ENCODE measurements at regions not wholly inside any gene's neighbourhood (a gene's known extent, or its start where the extent isn't known, plus 50 kb on each side); places are given as distances from the start of the nearest gene placed in this dataset.
"Not testable (repeated sequence)": the region's sequence is repeated elsewhere in the genome, so short reads cannot be mapped to it uniquely, and the experiment has no call there.

DNA sequence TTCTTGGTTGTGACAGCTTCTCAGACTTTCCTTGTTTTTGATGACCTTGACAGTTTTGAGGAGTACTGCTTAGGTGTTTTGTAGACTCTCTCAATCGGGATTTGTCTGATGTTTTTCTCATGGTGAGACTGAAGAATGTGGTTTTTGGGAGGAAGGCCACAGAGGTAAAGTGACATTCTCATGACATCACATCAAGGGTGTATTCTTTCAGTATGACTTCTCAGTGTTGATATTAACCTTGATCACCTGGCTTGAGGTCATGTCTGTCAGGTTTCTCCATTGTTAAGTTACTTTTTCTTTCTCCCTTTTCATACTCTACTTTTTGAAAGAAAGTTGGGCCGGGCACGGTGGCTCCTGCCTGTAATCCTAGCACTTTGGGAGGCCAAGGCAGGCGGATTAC, 269.9 kb downstream of the ZNF37A start:
- not testable (repeated sequence) for DNase-seq

DNA sequence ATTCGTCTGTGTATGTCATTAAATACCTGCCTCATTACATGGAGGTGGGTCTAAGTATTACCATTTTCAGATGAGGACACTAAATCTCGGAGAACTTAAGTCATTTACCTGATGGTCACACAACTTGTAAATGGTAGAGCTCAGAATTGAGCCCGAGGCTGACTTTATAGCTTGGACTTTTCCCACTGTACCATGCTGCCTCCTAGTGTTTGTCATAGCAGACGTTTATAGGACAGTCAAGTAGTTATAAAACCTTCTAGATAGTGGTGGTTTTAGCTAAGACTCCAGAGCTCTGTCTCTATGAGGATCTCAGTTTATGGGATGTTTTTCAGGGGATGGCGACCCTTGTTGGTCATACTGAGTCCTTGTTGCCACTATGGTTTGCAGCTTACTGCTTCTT, 271.8 kb downstream of the ZNF37A start:
- DNase-seq: peak; percentile 20

GRCh38 chr10:38383800-38384199, 289.7 kb downstream of the ZNF37A start:
- DNase-seq: not testable (repeated sequence)

DNA sequence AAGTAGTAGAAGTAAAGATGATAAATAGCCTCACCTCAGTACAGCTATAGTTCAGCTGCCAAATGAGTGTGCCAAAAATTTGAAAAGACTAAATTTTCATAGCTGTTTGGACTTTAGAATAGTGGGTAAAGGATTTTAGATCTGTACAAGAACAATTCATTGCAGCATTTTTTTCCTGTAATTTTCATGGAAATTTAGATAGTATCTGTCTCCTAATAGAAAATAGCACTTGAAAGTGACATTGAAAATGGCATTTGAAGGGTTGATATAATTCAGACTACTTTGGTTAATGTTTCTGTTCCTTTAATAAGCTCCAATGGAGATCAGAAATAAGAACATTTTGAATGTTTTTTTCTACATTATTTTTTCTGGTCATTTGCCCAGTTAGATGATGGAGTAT, 292.7 kb downstream of the ZNF37A start:
- DNase-seq: not testable (repeated sequence)

DNA sequence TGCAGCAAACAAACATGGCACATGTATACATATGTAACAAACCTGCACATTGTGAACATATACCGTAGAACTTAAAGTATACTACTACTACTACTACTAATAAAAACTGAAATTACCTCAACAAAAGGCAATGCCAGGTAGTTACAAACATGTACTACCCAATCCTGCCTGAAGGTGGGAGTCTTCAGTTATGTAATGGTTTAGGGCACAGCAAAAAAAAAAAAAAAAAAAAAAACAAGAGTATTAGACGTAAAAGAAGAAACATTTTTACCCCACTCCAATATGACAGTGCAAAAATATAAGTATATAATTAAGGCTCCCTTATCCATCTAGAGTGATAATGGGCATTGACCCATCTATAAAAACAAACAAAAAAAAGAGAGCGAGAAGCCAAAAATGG, 296.6 kb downstream of the ZNF37A start:
- peak; percentile 34 for DNase-seq

DNA sequence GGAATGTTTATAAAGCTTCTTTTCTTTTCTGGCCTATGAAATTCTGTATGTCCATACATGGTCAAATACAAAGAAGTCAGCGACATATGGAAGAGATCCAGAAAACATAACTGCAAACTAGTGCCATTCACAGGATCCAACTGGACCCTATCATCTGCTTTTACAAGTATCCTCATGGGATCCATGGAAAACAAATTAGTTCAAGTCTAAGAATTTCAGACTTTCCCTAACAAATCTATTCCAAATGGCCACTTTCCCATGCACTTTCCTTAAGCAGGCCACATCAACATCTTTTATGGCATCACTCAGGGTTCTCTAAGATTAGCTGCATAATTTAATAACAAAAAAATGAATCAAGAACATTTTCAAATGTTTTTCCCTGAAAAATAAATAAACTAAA, 301.3 kb downstream of the ZNF37A start:
- not testable (repeated sequence) for DNase-seq

- not testable (repeated sequence) for DNase-seq
Observed at GRCh38 chr10:38396178-38396954, 302.2 kb downstream of the ZNF37A start.

GRCh38 chr10:38401565-38401964, 307.4 kb downstream of the ZNF37A start:
- not testable (repeated sequence) for DNase-seq

- peak; percentile 91 for DNase-seq
Observed at GRCh38 chr10:38402442-38403346, 308.6 kb downstream of the ZNF37A start.

DNA sequence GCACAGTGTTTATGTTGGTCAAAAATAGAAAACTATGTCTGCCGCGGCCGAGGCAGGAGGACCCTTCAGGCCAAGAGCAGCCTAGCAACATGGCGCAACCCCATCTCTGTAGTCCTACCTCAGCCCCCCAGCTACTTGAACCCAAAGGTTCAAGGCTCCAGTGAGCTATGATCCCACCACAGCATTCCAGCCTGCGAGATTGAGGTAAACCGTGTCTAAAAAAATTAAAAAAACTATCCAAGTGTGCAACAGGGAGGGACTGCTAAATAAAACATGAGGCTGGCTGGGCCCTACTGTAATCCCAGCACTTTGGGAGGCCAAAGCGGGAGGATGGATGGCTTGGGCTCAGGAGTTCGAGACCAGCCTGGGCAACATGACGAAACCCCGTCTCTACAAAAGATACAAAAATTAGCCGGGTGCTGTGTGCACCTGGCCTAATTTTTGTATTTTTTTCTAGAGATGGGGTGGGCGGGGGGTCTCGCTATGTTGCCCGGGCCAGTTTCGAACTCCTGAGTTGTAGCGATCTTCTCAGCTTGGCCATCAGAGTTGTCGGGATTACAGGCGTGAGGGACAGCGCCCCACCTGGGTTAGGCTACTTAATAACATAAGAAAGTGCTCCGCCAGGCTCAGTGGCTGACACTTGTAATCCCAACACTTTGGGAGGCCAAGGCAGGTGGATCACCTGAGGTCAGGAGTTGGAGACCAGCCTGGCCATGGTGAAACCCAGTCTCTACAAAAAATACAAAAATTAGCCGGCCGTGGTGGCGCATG, 309.4 kb downstream of the ZNF37A start:
- peak; percentile 26 for DNase-seq

GRCh38 chr10:38423634-38424033, 329.5 kb downstream of the ZNF37A start:
- DNase-seq: not testable (repeated sequence)

GRCh38 chr10:38430242-38430641, 336.1 kb downstream of the ZNF37A start:
- not testable (repeated sequence) for DNase-seq

DNA sequence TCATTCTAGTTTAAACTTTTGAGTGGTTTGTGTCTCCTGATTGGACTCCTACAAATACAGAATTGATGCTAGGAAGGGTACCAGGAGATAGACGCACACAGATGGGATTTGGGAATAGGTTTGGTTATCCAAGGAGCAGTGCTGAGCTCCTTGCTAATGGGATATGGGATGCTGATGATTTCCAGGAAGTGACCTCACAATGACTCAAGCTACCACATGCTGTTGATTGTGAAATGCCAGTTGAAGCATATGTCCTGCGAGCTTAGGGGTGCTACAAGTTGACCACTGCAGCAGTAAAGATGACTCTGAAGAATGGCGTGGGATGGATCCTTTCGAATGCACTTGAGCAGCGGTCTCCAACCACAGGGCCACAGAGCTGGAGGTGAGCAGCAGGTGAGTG, 343.2 kb downstream of the ZNF37A start:
- DNase-seq: not testable (repeated sequence)

GRCh38 chr10:38448614-38449355, 354.6 kb downstream of the ZNF37A start:
- not testable (repeated sequence) for DNase-seq

- DNase-seq: not testable (repeated sequence)
Observed at GRCh38 chr10:38449618-38450017, 355.5 kb downstream of the ZNF37A start.

DNA sequence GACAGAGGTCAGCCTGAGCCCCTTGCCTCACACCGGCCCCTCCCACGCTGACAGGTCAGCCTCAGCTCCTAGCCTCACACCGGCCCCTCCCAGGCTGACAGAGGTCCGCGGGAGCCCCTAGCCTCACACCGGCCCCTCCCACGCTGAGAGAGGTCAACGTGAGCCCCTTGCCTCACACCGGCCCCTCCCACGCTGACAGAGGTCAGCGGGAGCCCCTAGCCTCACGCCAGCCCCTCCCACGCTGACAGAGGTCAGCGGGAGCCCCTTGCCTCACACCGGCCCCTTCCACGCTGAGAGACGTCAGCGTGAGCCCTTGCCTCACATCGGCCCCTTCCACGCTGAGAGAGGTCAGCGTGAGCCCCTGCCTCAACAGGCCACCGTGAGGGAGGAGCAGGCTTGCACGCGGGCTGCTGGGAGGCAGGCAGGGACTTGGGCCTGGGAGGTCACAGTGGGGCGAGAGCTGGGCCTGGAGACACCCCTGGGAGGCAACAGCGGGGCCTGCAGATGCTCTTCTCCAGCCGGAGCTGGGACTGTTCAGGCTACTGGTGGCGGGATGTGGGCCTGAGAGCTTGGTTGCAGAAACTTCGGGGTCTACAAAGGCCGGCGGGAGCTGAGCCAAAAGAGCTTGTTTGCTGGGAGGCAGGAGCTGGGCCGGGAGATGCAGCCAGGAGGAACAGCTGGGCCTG, 356.4 kb downstream of the ZNF37A start:
- DNase-seq: not testable (repeated sequence)

DNA sequence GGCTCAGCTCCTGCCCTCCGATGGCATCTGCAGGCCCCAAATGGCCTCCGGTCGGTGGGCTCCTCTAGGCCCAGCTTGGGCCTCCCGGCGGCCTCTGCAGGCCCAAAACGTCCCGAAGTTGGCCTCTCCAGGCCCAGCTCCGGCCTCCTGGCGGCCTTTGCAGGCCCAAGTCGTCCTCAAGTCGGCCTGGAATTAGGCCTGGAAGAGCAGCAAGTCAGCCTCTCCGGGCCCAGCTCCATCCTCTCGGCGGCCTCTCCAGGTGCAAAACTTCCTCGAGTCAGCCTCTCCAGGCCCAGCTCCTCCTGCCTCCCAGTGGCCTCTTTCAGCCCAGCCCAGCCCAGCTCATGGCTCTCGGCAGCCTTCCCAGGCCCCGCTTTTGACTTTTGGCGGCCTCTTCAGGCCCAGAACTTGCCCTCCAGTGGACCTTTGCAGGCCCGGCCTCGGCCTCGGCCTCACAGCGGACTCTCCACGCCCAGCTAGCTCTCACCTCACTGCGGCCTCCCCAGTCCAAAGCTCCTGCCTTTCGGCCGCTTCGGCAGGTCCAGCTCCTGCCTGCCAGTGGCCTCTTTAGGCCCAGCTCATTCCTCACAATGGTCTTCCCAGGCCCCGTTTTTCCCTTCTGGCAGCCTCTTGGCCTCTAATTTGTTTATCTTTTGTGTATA, 357.3 kb downstream of the ZNF37A start:
- not testable (repeated sequence) for DNase-seq
